ENCODE measurements at regions not wholly inside any gene's neighbourhood (a gene's known extent, or its start where the extent isn't known, plus 50 kb on each side); places are given as distances from the start of the nearest gene placed in this dataset.

DNA sequence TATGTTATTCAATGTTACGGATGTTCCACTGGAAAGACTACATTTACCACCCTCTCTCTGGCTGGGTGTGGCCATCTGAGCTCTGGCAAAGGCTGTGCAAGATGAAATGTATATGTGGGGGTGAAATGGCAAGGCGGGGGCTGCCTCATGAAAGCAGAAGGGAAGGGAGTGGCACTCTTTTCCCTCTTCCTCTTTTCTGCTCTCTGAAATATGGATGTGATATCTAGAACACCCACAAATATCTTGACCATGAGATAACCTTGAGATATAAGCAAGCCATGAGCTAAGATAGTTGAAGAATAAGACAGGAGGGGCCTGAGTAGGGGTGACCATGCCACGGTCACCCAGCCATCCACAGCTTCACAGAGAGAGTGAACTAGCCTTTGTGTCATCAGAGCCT is 367.8 kb upstream of the ID2 start:
- no peak for TF ChIP-seq POLR2A (IDR thresholded peaks at IDR 0.05)
- TF ChIP-seq, protein P1, sequence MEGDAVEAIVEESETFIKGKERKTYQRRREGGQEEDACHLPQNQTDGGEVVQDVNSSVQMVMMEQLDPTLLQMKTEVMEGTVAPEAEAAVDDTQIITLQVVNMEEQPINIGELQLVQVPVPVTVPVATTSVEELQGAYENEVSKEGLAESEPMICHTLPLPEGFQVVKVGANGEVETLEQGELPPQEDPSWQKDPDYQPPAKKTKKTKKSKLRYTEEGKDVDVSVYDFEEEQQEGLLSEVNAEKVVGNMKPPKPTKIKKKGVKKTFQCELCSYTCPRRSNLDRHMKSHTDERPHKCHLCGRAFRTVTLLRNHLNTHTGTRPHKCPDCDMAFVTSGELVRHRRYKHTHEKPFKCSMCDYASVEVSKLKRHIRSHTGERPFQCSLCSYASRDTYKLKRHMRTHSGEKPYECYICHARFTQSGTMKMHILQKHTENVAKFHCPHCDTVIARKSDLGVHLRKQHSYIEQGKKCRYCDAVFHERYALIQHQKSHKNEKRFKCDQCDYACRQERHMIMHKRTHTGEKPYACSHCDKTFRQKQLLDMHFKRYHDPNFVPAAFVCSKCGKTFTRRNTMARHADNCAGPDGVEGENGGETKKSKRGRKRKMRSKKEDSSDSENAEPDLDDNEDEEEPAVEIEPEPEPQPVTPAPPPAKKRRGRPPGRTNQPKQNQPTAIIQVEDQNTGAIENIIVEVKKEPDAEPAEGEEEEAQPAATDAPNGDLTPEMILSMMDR (IDR thresholded peaks at IDR 0.05 in 4 of 5, conservative IDR thresholded peaks at IDR 0.05 in 1 of 5): no peak
